ENCODE measurements at regions not wholly inside any gene's neighbourhood (a gene's known extent, or its start where the extent isn't known, plus 50 kb on each side); places are given as distances from the start of the nearest gene placed in this dataset.

DNA sequence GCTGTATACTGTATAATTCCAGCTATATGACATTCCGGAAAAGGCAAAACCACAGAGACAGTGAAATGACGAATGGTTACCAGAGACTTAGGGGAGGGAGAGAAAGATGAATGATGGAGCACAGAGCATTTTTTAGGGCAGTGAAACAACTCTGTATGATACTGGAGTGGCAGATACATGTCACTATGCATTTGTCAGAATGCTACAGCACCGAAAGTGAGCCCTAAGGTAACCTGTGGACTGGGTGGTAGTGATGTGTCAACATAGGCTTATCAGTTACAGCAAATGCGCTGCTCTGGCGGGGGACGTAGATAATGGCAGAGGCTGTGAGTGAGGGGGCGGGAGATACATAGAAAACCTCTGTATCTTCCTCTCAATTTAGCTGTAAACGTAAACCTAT lies 201.3 kb upstream of the SSTR4 start:
- H3K4me1 ChIP-seq (ENCODE audit: insufficient read depth, low read length): no peaks in the 10 kb centered on the region
- no peaks in the 10 kb centered on the region for H3K79me2 ChIP-seq (ENCODE audit: insufficient read depth, low read length)
- H3K4me3 ChIP-seq (ENCODE audit: insufficient read depth, low read length): no peak overlapping the region
- DNase-seq (ENCODE audit: insufficient read length, low spot score, missing footprints): no peak
- no peaks in the 10 kb centered on the region for H4K20me1 ChIP-seq (ENCODE audit: insufficient read depth, low read length)
- no peaks in the 10 kb centered on the region for H3K36me3 ChIP-seq (ENCODE audit: insufficient read depth, low read length)
- H2AFZ ChIP-seq (ENCODE audit: low read length): no peak overlapping the region
- no peaks in the 10 kb centered on the region for H3K9me3 ChIP-seq (ENCODE audit: low read depth, low read length)
- no peaks in the 10 kb centered on the region for H3K27me3 ChIP-seq (ENCODE audit: insufficient read depth, low read length)
- TF ChIP-seq, protein P1, sequence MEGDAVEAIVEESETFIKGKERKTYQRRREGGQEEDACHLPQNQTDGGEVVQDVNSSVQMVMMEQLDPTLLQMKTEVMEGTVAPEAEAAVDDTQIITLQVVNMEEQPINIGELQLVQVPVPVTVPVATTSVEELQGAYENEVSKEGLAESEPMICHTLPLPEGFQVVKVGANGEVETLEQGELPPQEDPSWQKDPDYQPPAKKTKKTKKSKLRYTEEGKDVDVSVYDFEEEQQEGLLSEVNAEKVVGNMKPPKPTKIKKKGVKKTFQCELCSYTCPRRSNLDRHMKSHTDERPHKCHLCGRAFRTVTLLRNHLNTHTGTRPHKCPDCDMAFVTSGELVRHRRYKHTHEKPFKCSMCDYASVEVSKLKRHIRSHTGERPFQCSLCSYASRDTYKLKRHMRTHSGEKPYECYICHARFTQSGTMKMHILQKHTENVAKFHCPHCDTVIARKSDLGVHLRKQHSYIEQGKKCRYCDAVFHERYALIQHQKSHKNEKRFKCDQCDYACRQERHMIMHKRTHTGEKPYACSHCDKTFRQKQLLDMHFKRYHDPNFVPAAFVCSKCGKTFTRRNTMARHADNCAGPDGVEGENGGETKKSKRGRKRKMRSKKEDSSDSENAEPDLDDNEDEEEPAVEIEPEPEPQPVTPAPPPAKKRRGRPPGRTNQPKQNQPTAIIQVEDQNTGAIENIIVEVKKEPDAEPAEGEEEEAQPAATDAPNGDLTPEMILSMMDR (IDR thresholded peaks at IDR 0.05; ENCODE audit: extremely low read depth, low read depth, low read length): no peak
- H3K27ac ChIP-seq (ENCODE audit: low read depth, low read length): no peak overlapping the region
- no peak overlapping the region for H3K4me2 ChIP-seq (ENCODE audit: insufficient read depth, low read length)

DNA sequence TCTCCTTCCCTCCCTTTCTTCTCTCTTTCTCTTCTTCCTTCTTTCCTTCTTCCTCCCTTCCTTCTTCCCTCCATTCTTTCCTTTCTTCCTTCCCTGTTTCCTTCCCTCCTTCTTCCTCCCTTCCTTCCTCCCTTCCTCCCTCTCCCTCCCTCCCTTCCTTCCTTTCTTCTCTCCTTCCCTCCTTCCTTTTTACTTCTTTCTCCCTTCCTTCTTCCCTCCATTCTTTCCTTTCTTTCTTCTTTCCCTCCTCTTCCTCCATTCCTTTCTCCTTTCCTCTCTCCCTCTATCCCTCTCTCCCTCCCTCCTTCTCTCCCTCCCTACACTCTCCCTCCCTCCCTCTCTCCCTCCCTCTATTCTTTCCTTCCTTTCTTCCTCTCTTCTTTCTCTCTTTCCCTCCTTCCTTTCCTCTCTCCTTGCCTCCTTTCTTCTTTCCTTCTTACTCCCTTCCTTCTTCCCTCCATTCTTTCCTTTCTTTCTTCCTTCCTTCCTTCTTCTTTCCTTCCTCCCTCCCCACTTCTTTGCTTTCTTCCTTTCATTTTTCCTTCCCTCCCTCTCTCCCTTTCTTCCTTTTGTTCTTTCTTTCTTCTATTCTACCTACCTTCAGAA lies 200.4 kb upstream of the SSTR4 start:
- no peak overlapping the region for H3K4me2 ChIP-seq (ENCODE audit: insufficient read depth, low read length)
- no peaks in the 10 kb centered on the region for H3K79me2 ChIP-seq (ENCODE audit: insufficient read depth, low read length)
- H2AFZ ChIP-seq (ENCODE audit: low read length): no peak overlapping the region
- no peak overlapping the region for H3K27ac ChIP-seq (ENCODE audit: low read depth, low read length)
- no peaks in the 10 kb centered on the region for H3K4me1 ChIP-seq (ENCODE audit: insufficient read depth, low read length)
- no peaks in the 10 kb centered on the region for H3K9me3 ChIP-seq (ENCODE audit: low read depth, low read length)
- H3K36me3 ChIP-seq (ENCODE audit: insufficient read depth, low read length): no peaks in the 10 kb centered on the region
- no peak overlapping the region for H3K4me3 ChIP-seq (ENCODE audit: insufficient read depth, low read length)
- DNase-seq (ENCODE audit: insufficient read length, low spot score, missing footprints): no peak
- H3K27me3 ChIP-seq (ENCODE audit: insufficient read depth, low read length): no peaks in the 10 kb centered on the region
- TF ChIP-seq, protein P1 (IDR thresholded peaks at IDR 0.05; ENCODE audit: extremely low read depth, low read depth, low read length): no peak
- no peaks in the 10 kb centered on the region for H4K20me1 ChIP-seq (ENCODE audit: insufficient read depth, low read length)

DNA sequence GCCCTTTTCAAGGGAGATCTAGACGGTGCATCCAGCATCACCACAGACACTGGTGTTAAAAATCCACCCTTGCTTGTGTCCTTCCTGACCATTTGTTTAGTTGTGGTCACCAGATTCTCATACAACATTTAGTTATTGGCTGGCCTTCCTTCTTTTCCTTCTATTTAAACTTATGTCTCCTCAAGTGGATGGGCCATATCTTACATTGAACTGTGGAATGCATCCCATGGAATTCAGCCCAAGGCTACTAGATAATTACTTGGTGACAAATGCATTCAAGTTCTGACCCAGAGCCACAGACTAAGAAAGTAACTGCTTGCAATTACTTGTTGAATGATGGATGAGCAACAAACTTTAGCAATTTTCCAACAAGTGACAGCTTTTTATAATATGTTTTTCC lies 198.9 kb upstream of the SSTR4 start:
- H4K20me1 ChIP-seq (ENCODE audit: insufficient read depth, low read length): no peaks in the 10 kb centered on the region
- H3K4me2 ChIP-seq (ENCODE audit: insufficient read depth, low read length): no peak overlapping the region
- no peak overlapping the region for H3K4me3 ChIP-seq (ENCODE audit: insufficient read depth, low read length)
- no peak overlapping the region for H2AFZ ChIP-seq (ENCODE audit: low read length)
- TF ChIP-seq, protein P1 (IDR thresholded peaks at IDR 0.05; ENCODE audit: extremely low read depth, low read depth, low read length): no peak
- H3K4me1 ChIP-seq (ENCODE audit: insufficient read depth, low read length): no peaks in the 10 kb centered on the region
- DNase-seq (ENCODE audit: insufficient read length, low spot score, missing footprints): no peak
- H3K36me3 ChIP-seq (ENCODE audit: insufficient read depth, low read length): no peaks in the 10 kb centered on the region
- no peak overlapping the region for H3K27ac ChIP-seq (ENCODE audit: low read depth, low read length)
- no peaks in the 10 kb centered on the region for H3K9me3 ChIP-seq (ENCODE audit: low read depth, low read length)
- no peaks in the 10 kb centered on the region for H3K79me2 ChIP-seq (ENCODE audit: insufficient read depth, low read length)
- no peaks in the 10 kb centered on the region for H3K27me3 ChIP-seq (ENCODE audit: insufficient read depth, low read length)

GRCh38 chr20:22836877-22837276 lies 198.2 kb upstream of the SSTR4 start:
- Histone ChIP-seq H3K4me2 (ENCODE audit: insufficient read depth, low read length) (no peak overlapping the region), H3K79me2 (ENCODE audit: insufficient read depth, low read length) (no peaks in the 10 kb centered on the region), H3K9me3 (ENCODE audit: low read depth, low read length) (no peaks in the 10 kb centered on the region), H3K27me3 (ENCODE audit: insufficient read depth, low read length) (no peaks in the 10 kb centered on the region), H3K27ac (ENCODE audit: low read depth, low read length) (no peak overlapping the region), H4K20me1 (ENCODE audit: insufficient read depth, low read length) (no peaks in the 10 kb centered on the region), H3K4me3 (ENCODE audit: insufficient read depth, low read length) (no peak overlapping the region), H3K36me3 (ENCODE audit: insufficient read depth, low read length) (no peaks in the 10 kb centered on the region), H3K4me1 (ENCODE audit: insufficient read depth, low read length) (no peaks in the 10 kb centered on the region), H2AFZ (ENCODE audit: low read length) (no peak overlapping the region)
- TF ChIP-seq, protein P1 (IDR thresholded peaks at IDR 0.05; ENCODE audit: extremely low read depth, low read depth, low read length): no peak
- no peak for DNase-seq (ENCODE audit: insufficient read length, low spot score, missing footprints)

Measured in osteoblast (primary cell).